ENCODE measurements at regions not wholly inside any gene's neighbourhood (a gene's known extent, or its start where the extent isn't known, plus 50 kb on each side); places are given as distances from the start of the nearest gene placed in this dataset.

- Histone ChIP-seq H3K4me3 (ENCODE audit: low read depth, low read length) (no peak overlapping the region), H3K9me3 (ENCODE audit: severe bottlenecking) (no peaks in the 10 kb centered on the region), H3K27me3 (ENCODE audit: insufficient read depth, low read depth, severe bottlenecking) (no peaks in the 10 kb centered on the region), H3K27ac (no peak overlapping the region), H3K36me3 (no peaks in the 10 kb centered on the region)
- no peak for DNase-seq
- TF ChIP-seq CTCF (IDR thresholded peaks at IDR 0.05; ENCODE audit: low read depth, low read length): no peak
Observed at GRCh38 chr7:52247518-52247917, 787.9 kb upstream of the POM121L12 start.

- no peak for DNase-seq
- Histone ChIP-seq H3K36me3 (no peaks in the 10 kb centered on the region), H3K27me3 (ENCODE audit: insufficient read depth, low read depth, severe bottlenecking) (no peaks in the 10 kb centered on the region)
Observed at GRCh38 chr7:52243685-52244084, 791.7 kb upstream of the POM121L12 start.

GRCh38 chr7:52233248-52233647, 802.2 kb upstream of the POM121L12 start:
- no peak for TF ChIP-seq CTCF (IDR thresholded peaks at IDR 0.05; ENCODE audit: low read depth, low read length)
- no peaks in the 10 kb centered on the region for H3K36me3 ChIP-seq
- H3K9me3 ChIP-seq (ENCODE audit: severe bottlenecking): peaks cover 2% of the 10 kb centered on the region
- DNase-seq: no peak
- H3K27ac ChIP-seq: no peak overlapping the region
- H3K27me3 ChIP-seq (ENCODE audit: insufficient read depth, low read depth, severe bottlenecking): no peaks in the 10 kb centered on the region
- H3K4me3 ChIP-seq (ENCODE audit: low read depth, low read length): no peak overlapping the region

More at GRCh38 chr7:52243685-52244084, 791.7 kb upstream of the POM121L12 start:
- no peaks in the 10 kb centered on the region for H3K9me3 ChIP-seq (ENCODE audit: severe bottlenecking)
- no peak for TF ChIP-seq CTCF (IDR thresholded peaks at IDR 0.05; ENCODE audit: low read depth, low read length)
- no peak overlapping the region for H3K4me3 ChIP-seq (ENCODE audit: low read depth, low read length)
- no peak overlapping the region for H3K27ac ChIP-seq

- no peak overlapping the region for H3K27ac ChIP-seq
Observed at GRCh38 chr7:52211930-52212329, 823.5 kb upstream of the POM121L12 start.

GRCh38 chr7:52209614-52210013, 825.8 kb upstream of the POM121L12 start:
- H3K27ac ChIP-seq: no peak overlapping the region
- H3K9me3 ChIP-seq (ENCODE audit: severe bottlenecking): no peaks in the 10 kb centered on the region
- no peaks in the 10 kb centered on the region for H3K27me3 ChIP-seq (ENCODE audit: insufficient read depth, low read depth, severe bottlenecking)
- no peaks in the 10 kb centered on the region for H3K36me3 ChIP-seq
- no peak for TF ChIP-seq CTCF (IDR thresholded peaks at IDR 0.05; ENCODE audit: low read depth, low read length)
- no peak overlapping the region for H3K4me3 ChIP-seq (ENCODE audit: low read depth, low read length)
- DNase-seq: no peak

More at GRCh38 chr7:52211930-52212329, 823.5 kb upstream of the POM121L12 start:
- H3K4me3 ChIP-seq (ENCODE audit: low read depth, low read length): no peak overlapping the region
- no peaks in the 10 kb centered on the region for H3K27me3 ChIP-seq (ENCODE audit: insufficient read depth, low read depth, severe bottlenecking)
- DNase-seq: no peak
- TF ChIP-seq CTCF (IDR thresholded peaks at IDR 0.05; ENCODE audit: low read depth, low read length): no peak
- H3K36me3 ChIP-seq: no peaks in the 10 kb centered on the region
- H3K9me3 ChIP-seq (ENCODE audit: severe bottlenecking): no peaks in the 10 kb centered on the region

GRCh38 chr7:52197221-52197620, 838.2 kb upstream of the POM121L12 start:
- no peak for TF ChIP-seq CTCF (IDR thresholded peaks at IDR 0.05; ENCODE audit: low read depth, low read length)
- H3K4me3 ChIP-seq (ENCODE audit: low read depth, low read length): no peak overlapping the region

More at GRCh38 chr7:52197221-52197620, 838.2 kb upstream of the POM121L12 start:
- Histone ChIP-seq H3K27ac (no peak overlapping the region), H3K36me3 (no peaks in the 10 kb centered on the region), H3K27me3 (ENCODE audit: insufficient read depth, low read depth, severe bottlenecking) (no peaks in the 10 kb centered on the region), H3K9me3 (ENCODE audit: severe bottlenecking) (no peaks in the 10 kb centered on the region)
- DNase-seq: no peak

All from WERI-Rb-1 (cell line).